Parathyroid adenoma (tissue), 2 donors: ENCODE measurements at regions not wholly inside any gene's neighbourhood (a gene's known extent, or its start where the extent isn't known, plus 50 kb on each side); places are given as distances from the start of the nearest gene placed in this dataset.

Experiments used
- H2AFZ ChIP-seq: fragments of 300-600 bp; sonication (generic); one replicate; pipeline ENCODE4 v1.7.0; 2017; ENCODE audit warnings: antibody characterized with exemption, mild to moderate bottlenecking
- H3K27ac ChIP-seq: fragments of 300-600 bp; sonication (generic); one replicate; pipeline ENCODE4 v1.7.0; 2017
- H3K27me3 ChIP-seq: fragments of 300-600 bp; sonication (generic); one replicate; pipeline ENCODE4 v1.7.0; 2017; ENCODE audit warnings: low read length; ENCODE audit not compliant: control insufficient read depth, insufficient read depth
- H3K36me3 ChIP-seq: fragments of 300-600 bp; sonication (generic); one replicate; pipeline ENCODE4 v1.7.0; 2017; ENCODE audit warnings: low read length; ENCODE audit not compliant: control insufficient read depth, insufficient read depth
- H3K4me1 ChIP-seq: fragments of 300-600 bp; sonication (generic); one replicate; pipeline ENCODE4 v1.7.0; 2017; ENCODE audit warnings: control low read depth
- H3K4me2 ChIP-seq: fragments of 300-600 bp; sonication (generic); one replicate; pipeline ENCODE4 v1.7.0; 2017; ENCODE audit warnings: low read length
- H3K4me3 ChIP-seq: fragments of 300-600 bp; sonication (generic); one replicate; pipeline ENCODE4 v1.7.0; 2017; ENCODE audit warnings: low read depth, low read length
- H3K79me2 ChIP-seq: fragments of 300-600 bp; sonication (generic); one replicate; pipeline ENCODE4 v1.7.0; 2017; ENCODE audit warnings: control low read depth
- H3K9ac ChIP-seq: fragments of 300-600 bp; sonication (generic); one replicate; pipeline ENCODE4 v1.7.0; 2017; ENCODE audit warnings: mild to moderate bottlenecking
- H3K9me3 ChIP-seq: fragments of 300-600 bp; sonication (generic); one replicate; pipeline ENCODE4 v1.7.0; 2017; ENCODE audit warnings: low read length; ENCODE audit not compliant: control insufficient read depth
- TF ChIP-seq, protein P1 (sequence below): fragments of 300-600 bp; sonication (generic); IDR thresholded peaks from one replicate; pipeline ENCODE4 v1.7.0; 2017; ENCODE audit warnings: antibody characterized with exemption, mild to moderate bottlenecking
- donor health status: primary hyperparathyroidism.

DNA sequence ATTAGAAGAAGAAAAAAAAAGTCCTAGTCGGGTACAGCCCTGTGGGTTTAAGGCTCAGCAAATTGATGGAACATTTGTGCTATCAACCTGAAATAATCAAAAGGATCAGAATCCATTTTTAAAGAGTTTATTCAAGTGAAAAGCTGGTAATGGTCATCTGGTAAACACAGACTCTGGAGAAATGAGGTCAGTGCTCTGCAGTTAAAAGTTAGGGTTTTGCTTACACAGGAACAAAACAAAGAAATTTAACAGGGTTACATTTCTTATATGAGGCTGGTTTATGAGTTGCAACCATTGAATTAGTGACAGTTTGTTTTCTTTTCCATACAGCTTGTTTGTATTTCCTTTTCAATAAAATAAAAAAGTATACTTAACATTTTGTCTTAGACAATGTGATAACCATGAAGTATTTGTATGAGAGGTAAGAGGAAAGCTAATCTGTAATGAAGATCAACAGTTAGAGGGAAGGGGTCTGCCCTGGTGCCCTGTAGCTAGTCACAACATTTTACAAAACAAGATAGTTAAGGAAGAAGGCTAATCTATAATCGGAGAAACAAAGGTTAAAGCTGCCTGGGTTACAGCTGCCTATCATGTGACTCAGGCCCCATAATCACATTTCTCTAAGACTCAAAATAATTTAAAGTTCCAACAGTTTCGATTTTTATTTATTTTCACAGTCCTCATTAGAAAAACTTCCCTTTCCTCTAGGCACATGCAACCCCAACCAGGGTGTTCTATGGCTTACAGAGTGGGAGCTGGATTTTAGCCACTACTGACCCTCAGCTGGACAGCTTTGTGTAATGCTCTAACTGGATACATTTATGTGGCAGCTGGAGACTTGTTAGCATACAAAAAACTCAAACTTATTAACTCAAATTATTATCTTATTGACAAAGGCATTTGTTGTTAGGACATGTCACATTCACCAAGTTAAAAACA, 98.1 kb upstream of the ACP3 start:
- H3K36me3 ChIP-seq: no peaks in the 10 kb centered on the region
- H3K4me3 ChIP-seq: no peak overlapping the region
- H2AFZ ChIP-seq: no peak overlapping the region
- H3K4me2 ChIP-seq: no peak overlapping the region
- H3K9me3 ChIP-seq: no peaks in the 10 kb centered on the region
- H3K27ac ChIP-seq: no peak overlapping the region
- H3K4me1 ChIP-seq: no peaks in the 10 kb centered on the region
- no peaks in the 10 kb centered on the region for H3K27me3 ChIP-seq
- H3K79me2 ChIP-seq: no peaks in the 10 kb centered on the region
- H3K9ac ChIP-seq: no peak overlapping the region
- TF ChIP-seq, protein P1, sequence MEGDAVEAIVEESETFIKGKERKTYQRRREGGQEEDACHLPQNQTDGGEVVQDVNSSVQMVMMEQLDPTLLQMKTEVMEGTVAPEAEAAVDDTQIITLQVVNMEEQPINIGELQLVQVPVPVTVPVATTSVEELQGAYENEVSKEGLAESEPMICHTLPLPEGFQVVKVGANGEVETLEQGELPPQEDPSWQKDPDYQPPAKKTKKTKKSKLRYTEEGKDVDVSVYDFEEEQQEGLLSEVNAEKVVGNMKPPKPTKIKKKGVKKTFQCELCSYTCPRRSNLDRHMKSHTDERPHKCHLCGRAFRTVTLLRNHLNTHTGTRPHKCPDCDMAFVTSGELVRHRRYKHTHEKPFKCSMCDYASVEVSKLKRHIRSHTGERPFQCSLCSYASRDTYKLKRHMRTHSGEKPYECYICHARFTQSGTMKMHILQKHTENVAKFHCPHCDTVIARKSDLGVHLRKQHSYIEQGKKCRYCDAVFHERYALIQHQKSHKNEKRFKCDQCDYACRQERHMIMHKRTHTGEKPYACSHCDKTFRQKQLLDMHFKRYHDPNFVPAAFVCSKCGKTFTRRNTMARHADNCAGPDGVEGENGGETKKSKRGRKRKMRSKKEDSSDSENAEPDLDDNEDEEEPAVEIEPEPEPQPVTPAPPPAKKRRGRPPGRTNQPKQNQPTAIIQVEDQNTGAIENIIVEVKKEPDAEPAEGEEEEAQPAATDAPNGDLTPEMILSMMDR: no peak

DNA sequence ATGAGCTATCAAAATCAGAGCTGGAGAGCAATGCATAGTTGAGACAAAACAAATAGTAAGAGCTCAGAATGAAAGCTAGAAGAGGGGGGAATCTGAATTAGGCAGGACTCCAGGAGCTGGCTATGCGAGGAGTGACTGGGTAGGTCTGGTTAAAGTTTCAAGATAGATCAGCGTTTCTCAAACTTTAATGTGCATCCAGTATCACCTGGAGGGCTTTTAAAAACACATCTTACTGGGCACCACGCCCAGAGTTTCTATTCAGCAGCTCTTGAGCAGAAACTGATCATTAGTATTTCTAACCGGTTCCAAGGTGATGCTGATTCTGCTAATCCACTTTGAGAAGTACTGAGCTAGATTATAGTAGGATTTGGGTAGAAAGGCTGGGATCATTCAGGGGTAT, 96.2 kb upstream of the ACP3 start:
- H3K27me3 ChIP-seq: no peaks in the 10 kb centered on the region
- TF ChIP-seq, protein P1: no peak
- no peak overlapping the region for H3K9ac ChIP-seq
- H3K36me3 ChIP-seq: no peaks in the 10 kb centered on the region
- no peak overlapping the region for H3K27ac ChIP-seq
- no peaks in the 10 kb centered on the region for H3K4me1 ChIP-seq
- no peaks in the 10 kb centered on the region for H3K9me3 ChIP-seq
- H3K79me2 ChIP-seq: no peaks in the 10 kb centered on the region
- H3K4me3 ChIP-seq: no peak overlapping the region
- no peak overlapping the region for H2AFZ ChIP-seq
- no peak overlapping the region for H3K4me2 ChIP-seq

DNA sequence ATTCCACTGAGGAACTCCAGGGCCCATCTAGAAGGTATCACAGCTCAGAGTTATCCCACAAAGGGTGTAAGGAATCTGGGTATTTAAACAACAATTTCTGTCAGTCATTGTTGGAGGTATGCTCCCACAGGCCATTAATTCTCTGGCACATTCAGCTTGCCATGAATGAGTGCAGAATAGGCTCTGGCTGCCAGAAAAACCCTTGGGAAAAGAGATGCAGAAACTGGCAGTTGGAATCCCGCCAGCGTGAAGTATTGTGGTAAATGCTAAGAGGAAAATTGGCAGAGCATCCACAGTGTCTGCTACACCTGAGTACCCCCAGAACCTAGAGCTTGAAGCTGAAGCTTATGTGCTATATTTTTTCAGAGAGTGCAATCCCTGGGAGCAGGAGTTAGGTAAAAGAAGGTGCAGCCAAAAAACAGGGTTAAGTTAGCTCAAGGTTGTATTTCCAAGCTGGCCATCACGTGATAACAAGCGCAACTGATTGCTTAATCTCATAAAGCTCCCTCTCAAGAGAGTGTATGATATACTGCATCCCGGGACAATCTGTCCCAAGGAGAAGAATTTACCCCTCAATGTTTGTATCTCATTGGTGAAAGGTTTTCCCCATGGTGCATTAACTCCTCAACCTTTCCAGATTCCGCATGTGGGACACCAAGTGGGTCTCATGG, 94.2 kb upstream of the ACP3 start:
- TF ChIP-seq, protein P1: no peak
- no peak overlapping the region for H3K27ac ChIP-seq

DNA sequence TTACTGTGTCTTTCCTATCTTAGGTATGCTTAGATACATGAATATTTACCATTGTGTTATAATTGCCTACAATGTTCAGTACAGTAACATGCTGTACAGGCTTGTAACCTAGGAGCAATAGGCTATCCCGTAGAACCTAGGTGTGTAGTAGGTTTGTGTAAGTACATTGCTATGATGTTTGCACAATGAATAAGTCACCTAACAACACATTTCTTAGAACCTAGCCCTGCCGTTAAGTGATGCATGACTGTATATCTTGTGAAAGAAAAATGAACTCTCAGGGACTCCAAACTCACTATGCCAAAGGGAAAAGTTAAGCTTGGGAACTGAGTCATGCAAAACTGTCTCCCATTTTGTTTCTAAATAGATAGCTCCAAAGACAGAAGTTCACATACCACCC, 91.5 kb upstream of the ACP3 start:
- H3K27me3 ChIP-seq: no peaks in the 10 kb centered on the region
- H3K79me2 ChIP-seq: no peaks in the 10 kb centered on the region
- TF ChIP-seq, protein P1: no peak
- H2AFZ ChIP-seq: no peak overlapping the region
- no peak overlapping the region for H3K4me3 ChIP-seq
- no peak overlapping the region for H3K9ac ChIP-seq
- H3K4me1 ChIP-seq: no peaks in the 10 kb centered on the region
- H3K9me3 ChIP-seq: no peaks in the 10 kb centered on the region
- H3K4me2 ChIP-seq: no peak overlapping the region
- H3K36me3 ChIP-seq: no peaks in the 10 kb centered on the region
- no peak overlapping the region for H3K27ac ChIP-seq

More for the DNA sequence above, 94.2 kb upstream of the ACP3 start:
- H3K9ac ChIP-seq: no peak overlapping the region
- no peaks in the 10 kb centered on the region for H3K36me3 ChIP-seq
- no peak overlapping the region for H3K4me2 ChIP-seq
- no peak overlapping the region for H3K4me3 ChIP-seq
- H3K4me1 ChIP-seq: no peaks in the 10 kb centered on the region
- H3K27me3 ChIP-seq: no peaks in the 10 kb centered on the region
- H2AFZ ChIP-seq: no peak overlapping the region
- H3K79me2 ChIP-seq: no peaks in the 10 kb centered on the region
- H3K9me3 ChIP-seq: no peaks in the 10 kb centered on the region
